ENCODE measurements at regions not wholly inside any gene's neighbourhood (a gene's known extent, or its start where the extent isn't known, plus 50 kb on each side); places are given as distances from the start of the nearest gene placed in this dataset.

DNA sequence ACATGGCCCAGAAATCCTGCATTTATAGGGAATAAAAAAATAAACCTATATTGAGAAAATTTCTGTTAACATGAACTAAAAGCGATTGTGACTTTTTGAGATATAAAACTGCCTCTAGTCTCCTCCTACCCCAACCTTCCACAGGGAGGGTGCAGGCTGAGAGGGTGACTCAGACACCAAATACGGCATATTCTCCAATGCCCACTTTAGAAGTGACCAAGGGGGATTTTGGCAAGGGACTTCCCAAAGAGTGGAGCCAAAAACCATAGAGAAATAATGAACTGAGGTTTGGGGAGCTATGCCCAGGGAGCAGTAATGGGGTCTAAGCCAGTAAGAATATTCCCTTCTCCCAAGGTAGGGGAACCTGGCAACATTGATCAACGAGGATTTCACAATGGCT is 124.9 kb upstream of the ZC3H12C start:
- TF ChIP-seq EZH2 (IDR thresholded peaks at IDR 0.05; ENCODE audit: low read depth, unreplicated experiment): no peak
- TF ChIP-seq, protein P1, sequence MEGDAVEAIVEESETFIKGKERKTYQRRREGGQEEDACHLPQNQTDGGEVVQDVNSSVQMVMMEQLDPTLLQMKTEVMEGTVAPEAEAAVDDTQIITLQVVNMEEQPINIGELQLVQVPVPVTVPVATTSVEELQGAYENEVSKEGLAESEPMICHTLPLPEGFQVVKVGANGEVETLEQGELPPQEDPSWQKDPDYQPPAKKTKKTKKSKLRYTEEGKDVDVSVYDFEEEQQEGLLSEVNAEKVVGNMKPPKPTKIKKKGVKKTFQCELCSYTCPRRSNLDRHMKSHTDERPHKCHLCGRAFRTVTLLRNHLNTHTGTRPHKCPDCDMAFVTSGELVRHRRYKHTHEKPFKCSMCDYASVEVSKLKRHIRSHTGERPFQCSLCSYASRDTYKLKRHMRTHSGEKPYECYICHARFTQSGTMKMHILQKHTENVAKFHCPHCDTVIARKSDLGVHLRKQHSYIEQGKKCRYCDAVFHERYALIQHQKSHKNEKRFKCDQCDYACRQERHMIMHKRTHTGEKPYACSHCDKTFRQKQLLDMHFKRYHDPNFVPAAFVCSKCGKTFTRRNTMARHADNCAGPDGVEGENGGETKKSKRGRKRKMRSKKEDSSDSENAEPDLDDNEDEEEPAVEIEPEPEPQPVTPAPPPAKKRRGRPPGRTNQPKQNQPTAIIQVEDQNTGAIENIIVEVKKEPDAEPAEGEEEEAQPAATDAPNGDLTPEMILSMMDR (conservative IDR thresholded peaks at IDR 0.05; ENCODE audit: low read depth in 2 of 2): no peak
- no peak for TF ChIP-seq POLR2AphosphoS5 (IDR thresholded peaks at IDR 0.05; ENCODE audit: low read depth)
- TF ChIP-seq JUNB (IDR thresholded peaks at IDR 0.05; ENCODE audit: unreplicated experiment): no peak
- TF ChIP-seq STAT1 (IDR thresholded peaks at IDR 0.05; ENCODE audit: unreplicated experiment): no peak
- TF ChIP-seq EZH2phosphoT487 (IDR thresholded peaks at IDR 0.05; ENCODE audit: unreplicated experiment): no peak
- TF ChIP-seq, protein P2, sequence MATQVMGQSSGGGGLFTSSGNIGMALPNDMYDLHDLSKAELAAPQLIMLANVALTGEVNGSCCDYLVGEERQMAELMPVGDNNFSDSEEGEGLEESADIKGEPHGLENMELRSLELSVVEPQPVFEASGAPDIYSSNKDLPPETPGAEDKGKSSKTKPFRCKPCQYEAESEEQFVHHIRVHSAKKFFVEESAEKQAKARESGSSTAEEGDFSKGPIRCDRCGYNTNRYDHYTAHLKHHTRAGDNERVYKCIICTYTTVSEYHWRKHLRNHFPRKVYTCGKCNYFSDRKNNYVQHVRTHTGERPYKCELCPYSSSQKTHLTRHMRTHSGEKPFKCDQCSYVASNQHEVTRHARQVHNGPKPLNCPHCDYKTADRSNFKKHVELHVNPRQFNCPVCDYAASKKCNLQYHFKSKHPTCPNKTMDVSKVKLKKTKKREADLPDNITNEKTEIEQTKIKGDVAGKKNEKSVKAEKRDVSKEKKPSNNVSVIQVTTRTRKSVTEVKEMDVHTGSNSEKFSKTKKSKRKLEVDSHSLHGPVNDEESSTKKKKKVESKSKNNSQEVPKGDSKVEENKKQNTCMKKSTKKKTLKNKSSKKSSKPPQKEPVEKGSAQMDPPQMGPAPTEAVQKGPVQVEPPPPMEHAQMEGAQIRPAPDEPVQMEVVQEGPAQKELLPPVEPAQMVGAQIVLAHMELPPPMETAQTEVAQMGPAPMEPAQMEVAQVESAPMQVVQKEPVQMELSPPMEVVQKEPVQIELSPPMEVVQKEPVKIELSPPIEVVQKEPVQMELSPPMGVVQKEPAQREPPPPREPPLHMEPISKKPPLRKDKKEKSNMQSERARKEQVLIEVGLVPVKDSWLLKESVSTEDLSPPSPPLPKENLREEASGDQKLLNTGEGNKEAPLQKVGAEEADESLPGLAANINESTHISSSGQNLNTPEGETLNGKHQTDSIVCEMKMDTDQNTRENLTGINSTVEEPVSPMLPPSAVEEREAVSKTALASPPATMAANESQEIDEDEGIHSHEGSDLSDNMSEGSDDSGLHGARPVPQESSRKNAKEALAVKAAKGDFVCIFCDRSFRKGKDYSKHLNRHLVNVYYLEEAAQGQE (IDR thresholded peaks at IDR 0.05; ENCODE audit: unreplicated experiment): no peak
- TF ChIP-seq ETS1 (IDR thresholded peaks at IDR 0.05): no peak
- no peak for TF ChIP-seq CREB1 (CRISPR knock-in tag; IDR thresholded peaks at IDR 0.05; ENCODE audit: low read depth)
- TF ChIP-seq NANOG (IDR thresholded peaks at IDR 0.05; ENCODE audit: borderline replicate concordance): no peak
- no peak for TF ChIP-seq ZNF114 (CRISPR knock-in tag; IDR thresholded peaks at IDR 0.05)
- no peak for TF ChIP-seq ZNF331 (CRISPR knock-in tag; IDR thresholded peaks at IDR 0.05; ENCODE audit: low read depth)
- TF ChIP-seq, protein P3, sequence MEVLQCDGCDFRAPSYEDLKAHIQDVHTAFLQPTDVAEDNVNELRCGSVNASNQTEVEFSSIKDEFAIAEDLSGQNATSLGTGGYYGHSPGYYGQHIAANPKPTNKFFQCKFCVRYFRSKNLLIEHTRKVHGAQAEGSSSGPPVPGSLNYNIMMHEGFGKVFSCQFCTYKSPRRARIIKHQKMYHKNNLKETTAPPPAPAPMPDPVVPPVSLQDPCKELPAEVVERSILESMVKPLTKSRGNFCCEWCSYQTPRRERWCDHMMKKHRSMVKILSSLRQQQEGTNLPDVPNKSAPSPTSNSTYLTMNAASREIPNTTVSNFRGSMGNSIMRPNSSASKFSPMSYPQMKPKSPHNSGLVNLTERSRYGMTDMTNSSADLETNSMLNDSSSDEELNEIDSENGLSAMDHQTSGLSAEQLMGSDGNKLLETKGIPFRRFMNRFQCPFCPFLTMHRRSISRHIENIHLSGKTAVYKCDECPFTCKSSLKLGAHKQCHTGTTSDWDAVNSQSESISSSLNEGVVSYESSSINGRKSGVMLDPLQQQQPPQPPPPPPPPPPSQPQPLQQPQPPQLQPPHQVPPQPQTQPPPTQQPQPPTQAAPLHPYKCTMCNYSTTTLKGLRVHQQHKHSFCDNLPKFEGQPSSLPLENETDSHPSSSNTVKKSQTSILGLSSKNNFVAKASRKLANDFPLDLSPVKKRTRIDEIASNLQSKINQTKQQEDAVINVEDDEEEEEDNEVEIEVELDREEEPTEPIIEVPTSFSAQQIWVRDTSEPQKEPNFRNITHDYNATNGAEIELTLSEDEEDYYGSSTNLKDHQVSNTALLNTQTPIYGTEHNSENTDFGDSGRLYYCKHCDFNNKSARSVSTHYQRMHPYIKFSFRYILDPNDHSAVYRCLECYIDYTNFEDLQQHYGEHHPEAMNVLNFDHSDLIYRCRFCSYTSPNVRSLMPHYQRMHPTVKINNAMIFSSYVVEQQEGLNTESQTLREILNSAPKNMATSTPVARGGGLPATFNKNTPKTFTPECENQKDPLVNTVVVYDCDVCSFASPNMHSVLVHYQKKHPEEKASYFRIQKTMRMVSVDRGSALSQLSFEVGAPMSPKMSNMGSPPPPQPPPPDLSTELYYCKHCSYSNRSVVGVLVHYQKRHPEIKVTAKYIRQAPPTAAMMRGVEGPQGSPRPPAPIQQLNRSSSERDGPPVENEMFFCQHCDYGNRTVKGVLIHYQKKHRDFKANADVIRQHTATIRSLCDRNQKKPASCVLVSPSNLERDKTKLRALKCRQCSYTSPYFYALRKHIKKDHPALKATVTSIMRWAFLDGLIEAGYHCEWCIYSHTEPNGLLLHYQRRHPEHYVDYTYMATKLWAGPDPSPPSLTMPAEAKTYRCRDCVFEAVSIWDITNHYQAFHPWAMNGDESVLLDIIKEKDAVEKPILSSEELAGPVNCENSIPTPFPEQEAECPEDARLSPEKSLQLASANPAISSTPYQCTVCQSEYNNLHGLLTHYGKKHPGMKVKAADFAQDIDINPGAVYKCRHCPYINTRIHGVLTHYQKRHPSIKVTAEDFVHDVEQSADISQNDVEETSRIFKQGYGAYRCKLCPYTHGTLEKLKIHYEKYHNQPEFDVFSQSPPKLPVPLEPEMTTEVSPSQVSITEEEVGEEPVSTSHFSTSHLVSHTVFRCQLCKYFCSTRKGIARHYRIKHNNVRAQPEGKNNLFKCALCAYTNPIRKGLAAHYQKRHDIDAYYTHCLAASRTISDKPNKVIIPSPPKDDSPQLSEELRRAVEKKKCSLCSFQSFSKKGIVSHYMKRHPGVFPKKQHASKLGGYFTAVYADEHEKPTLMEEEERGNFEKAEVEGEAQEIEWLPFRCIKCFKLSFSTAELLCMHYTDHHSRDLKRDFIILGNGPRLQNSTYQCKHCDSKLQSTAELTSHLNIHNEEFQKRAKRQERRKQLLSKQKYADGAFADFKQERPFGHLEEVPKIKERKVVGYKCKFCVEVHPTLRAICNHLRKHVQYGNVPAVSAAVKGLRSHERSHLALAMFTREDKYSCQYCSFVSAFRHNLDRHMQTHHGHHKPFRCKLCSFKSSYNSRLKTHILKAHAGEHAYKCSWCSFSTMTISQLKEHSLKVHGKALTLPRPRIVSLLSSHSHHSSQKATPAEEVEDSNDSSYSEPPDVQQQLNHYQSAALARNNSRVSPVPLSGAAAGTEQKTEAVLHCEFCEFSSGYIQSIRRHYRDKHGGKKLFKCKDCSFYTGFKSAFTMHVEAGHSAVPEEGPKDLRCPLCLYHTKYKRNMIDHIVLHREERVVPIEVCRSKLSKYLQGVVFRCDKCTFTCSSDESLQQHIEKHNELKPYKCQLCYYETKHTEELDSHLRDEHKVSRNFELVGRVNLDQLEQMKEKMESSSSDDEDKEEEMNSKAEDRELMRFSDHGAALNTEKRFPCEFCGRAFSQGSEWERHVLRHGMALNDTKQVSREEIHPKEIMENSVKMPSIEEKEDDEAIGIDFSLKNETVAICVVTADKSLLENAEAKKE (CRISPR knock-in tag; IDR thresholded peaks at IDR 0.05): no peak
